Activated CD4-positive, alpha-beta T cell treated with anti-CD3 and anti-CD28 coated beads for 4 hours (primary cell): ENCODE measurements at regions not wholly inside any gene's neighbourhood (a gene's known extent, or its start where the extent isn't known, plus 50 kb on each side); places are given as distances from the start of the nearest gene placed in this dataset.

Experiments used
- DNase-seq, 2 donors: peaks; one replicate each; pipeline ENCODE4 v3.0.0-alpha.2; 2020

- no peak for DNase-seq
Measured at GRCh38 chr9:99403371-99403770, 181.3 kb downstream of the SEC61B start.

GRCh38 chr9:99405359-99405758, 183.3 kb downstream of the SEC61B start:
- DNase-seq = no peak

DNA sequence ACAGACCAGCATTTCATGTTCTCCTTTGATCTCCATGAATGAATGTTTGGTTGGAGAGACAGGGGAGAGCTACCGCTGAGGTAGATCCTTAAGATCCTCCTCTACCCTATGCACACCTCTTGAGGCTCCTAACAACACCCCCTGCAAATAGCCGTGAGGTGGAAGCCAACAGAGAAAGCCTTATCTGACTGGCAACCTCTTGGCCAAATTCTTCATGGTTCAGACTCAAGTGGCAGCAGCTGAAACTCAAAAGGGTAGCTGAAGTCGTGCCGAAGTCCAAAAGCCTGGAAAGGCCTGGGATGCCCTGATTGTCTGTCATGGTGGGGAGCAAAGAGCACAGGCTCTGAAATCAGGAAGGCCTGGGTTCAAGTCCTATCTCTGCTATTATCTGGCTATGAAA, 184.9 kb downstream of the SEC61B start:
- DNase-seq = no peak

GRCh38 chr9:99411068-99411467, 189.0 kb downstream of the SEC61B start:
- no peak for DNase-seq

GRCh38 chr9:99411479-99412115, 189.5 kb downstream of the SEC61B start:
- no peak for DNase-seq

DNA sequence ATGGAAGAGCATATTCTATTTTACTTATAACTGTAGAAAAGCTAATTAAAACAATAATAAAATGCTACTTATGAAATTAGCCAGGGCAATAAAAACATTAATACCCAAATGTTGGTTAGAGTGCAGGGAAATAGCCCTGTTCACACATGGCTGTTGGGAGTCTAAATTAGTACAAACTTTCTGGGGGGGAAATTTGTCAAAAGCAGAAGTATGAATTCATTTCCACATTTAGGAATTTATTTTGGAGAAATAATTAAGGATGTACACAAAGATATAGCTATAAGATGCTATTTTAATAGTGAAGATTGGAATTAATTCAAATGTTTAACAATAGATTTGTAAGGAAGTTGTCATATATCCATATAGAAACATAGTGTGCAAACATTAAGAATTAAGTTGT, 190.5 kb downstream of the SEC61B start:
- DNase-seq = no peak

GRCh38 chr9:99414321-99414720, 192.2 kb downstream of the SEC61B start:
- DNase-seq = no peak

DNA sequence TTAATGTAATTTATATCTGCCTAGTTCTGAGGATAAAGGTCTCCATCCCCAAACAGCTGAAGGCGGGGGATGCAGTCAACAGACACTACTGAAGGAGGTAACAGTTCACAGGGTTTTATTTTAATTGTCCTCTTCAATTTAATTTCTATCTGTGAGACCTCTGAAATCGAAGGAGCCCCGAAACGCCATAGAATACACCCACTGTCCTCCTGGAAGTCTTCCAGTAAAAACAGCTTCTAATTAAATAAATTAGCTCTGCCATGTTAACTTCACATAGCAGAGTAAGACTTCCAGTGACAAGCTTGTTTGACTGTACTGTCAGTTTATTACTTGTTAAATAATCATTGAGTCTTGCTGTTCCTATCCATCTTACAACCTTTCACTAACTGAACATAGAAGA, 193.5 kb downstream of the SEC61B start:
- no peak for DNase-seq

GRCh38 chr9:99416007-99416406, 193.9 kb downstream of the SEC61B start:
- no peak for DNase-seq

- DNase-seq = no peak
Measured at GRCh38 chr9:99419070-99419469, 197.0 kb downstream of the SEC61B start.

DNA sequence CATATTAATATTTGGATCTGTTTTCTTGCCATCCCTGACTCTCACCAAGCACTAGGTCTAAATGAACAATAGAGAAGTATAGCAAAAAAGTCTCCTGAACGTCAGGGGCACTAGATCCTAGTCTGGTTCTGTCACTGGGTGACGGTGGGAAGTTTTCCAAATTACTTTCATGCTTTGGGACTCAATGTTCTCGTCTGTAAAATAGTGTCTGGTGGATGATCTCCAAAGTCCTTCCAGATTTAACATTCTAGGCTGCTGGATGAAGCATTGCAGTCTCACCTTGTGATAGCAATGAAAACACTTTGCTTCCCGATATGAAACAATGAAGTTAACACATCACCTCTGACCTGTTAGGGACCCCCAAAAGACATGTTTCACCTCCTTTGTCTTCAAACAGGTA, 199.3 kb downstream of the SEC61B start:
- DNase-seq = no peak

DNA sequence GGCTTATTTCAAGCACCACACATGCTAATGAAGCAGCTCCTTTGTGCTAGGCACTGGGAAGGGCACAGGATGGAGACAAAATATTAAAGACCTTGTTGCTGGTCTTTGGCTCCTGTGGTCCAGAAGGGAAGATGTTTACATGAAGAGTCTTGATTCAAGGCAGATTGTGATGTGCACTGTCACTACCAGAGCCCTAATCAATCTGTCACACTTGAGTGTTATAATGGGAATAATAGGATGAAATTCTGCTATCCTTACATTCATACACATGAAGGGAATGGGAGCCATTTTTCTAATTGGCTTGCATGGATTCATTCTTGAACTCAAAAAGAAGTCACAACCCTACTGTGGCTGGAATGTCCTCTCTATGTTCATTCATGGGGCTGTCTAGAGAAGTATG, 203.0 kb downstream of the SEC61B start:
- DNase-seq = no peak

DNA sequence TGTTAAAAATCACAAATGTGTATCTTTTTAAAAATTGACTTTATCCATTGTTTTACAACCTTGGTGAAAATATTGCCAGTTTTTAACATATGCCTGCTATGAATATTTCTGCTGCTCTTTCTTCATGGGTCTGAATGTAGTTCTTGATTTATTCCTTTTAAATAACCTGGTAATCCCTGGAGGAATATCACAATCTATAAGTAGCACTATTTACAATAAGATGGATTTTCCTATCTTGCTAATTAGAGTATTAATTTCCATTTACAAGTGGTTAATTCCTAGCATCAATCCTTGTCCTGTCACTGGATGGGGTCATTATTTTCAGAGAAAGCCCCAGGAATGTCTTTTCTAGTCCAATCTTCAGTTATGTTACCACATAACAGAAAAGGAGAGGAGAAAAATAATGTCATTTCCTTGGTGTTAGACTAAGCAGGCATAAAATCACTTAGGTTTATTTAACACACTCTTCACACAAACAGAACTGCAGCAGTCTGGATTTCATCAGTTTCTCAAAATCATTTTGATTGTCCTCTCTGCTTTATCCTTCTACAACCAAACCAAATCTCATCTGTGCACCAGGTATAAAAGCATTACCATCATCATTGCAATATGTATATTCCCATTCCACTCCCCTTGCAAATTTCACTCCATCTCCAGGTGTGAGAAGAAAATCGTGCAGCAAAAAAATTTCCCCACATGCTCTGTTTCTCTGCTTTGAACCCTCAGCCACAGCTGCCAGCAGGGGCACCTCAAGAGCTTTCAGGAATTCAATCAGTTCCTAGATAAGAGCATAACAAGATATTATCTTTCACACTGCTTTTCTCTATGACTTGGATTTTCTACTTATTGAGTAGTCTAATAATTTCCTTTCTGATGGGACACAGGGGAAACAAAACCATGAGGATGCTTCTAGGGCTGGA, 204.1 kb downstream of the SEC61B start:
- no peak for DNase-seq

DNA sequence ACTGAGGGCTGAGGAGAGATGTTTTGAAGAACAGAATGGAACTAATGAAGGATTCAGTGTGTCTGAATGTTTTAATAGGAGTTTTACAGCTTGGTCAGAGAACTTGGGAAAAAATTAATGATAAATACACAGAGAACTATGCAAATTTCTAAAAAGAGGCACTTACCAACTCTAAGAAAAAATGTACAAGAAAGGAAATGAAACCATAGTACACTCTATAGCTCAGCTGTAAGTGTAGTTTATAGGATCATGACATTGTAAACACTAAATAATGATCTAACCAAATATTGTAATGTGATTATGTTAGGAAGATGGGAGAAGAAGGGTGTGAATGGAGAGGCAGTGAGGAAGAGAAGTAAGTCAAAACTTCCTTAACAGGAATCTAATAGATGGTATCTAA, 205.2 kb downstream of the SEC61B start:
- DNase-seq = no peak

- DNase-seq = no peak
Measured at GRCh38 chr9:99430301-99430700, 208.2 kb downstream of the SEC61B start.

DNA sequence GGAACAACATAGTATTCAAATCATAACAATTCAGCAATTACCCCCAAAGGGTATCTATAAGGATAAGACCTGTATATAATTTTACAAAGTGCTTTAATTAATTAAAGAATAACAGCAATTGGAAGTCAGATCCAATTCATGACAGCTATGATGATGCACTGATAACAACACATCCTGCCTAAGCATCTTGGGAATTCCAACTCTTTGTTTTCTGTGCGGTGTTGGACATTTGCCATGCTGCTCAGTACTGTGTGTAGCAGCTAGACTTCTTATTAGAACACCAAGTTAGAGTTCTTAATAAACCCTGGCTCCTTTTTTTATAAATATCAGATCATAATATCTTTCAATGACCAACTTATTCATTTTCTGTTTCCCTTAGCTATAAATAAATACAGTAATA, 209.0 kb downstream of the SEC61B start:
- no peak for DNase-seq

GRCh38 chr9:99432075-99432474, 210.0 kb downstream of the SEC61B start:
- no peak for DNase-seq

DNA sequence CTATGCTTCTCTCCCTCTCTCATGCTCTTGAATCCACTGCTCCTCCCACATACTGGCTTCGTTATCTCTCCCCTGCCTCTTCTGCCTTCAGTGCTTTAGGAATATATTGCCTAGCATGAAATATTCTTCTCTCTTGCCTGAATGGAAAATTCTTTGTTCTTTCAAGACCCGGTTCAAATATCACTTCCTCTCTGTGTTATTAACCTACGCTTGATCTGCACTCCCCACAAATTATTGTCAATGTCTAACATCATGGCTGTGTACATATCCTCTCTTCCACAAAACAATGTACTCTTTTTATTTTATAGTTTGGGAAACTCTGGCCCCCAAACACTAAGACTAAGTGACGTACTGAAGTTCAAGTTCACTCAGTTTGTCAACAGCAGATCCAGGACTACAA, 211.0 kb downstream of the SEC61B start:
- no peak for DNase-seq

DNA sequence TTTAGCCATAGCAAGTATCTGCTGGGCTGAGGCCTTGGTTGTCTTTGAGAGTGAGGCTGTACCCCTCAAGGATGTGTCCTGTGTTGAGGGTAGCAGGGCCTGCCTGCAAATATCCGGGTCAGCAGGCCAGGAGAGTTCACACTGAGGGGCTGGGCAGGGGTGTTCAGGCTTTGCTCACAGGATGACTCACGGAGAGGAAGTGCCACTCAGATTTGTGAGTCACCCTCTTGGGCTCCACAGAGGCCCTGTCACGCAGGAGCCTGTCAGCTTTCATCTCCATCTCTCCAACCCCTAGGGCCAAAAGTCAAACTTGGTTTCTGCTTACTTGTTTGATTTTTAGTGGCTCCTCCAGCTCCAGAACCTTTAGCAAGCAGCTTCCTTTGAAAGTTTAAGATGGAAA, 211.5 kb downstream of the SEC61B start:
- peak; percentile 5 to 25 for DNase-seq

- DNase-seq = no peak
Measured at GRCh38 chr9:99436616-99437015, 214.5 kb downstream of the SEC61B start.

GRCh38 chr9:99437145-99437544, 215.1 kb downstream of the SEC61B start:
- DNase-seq = no peak

DNA sequence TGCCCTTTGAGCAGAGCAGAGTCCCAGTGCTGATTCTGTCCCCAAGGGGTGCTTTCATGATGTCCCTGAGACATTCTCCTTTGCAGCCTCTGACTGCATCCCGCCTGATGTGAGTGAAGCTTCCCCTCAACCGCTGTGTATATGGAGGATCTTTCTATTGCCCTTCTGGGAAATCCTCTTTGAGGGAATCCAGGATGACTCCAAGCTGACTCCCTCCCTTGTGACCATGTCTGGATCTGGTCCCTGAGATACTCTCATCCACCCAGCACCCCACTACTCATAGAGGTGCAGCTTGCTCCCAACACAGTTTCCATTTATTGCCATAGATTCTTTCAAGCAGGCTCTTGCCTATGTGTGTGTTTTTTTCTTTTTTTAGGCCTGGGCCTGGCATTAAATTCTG, 216.5 kb downstream of the SEC61B start:
- DNase-seq = no peak

GRCh38 chr9:99441829-99442228, 219.7 kb downstream of the SEC61B start:
- DNase-seq = no peak

- no peak for DNase-seq
Measured at GRCh38 chr9:99445371-99445891, 223.3 kb downstream of the SEC61B start.
